Endothelial cell of umbilical vein (primary cell): ENCODE measurements at regions not wholly inside any gene's neighbourhood (a gene's known extent, or its start where the extent isn't known, plus 50 kb on each side); places are given as distances from the start of the nearest gene placed in this dataset.

Source experiments
- BruUV-seq: library from RNA; stranded (reverse); fragments of 400-500 nt; replicated peaks from 2 replicates; lab custom pipeline; 2021; lab: Mats Ljungman, UMichigan
- CTCF ChIA-PET: fragments of 300-600, 350-600 bp; sonication (Branson Sonifier 250); formaldehyde crosslinking; loops from one replicate; lab custom pipeline; 2021; ENCODE audit warnings: antibody characterized with exemption, inconsistent platforms; lab: Charles Lee
- POLR2A ChIA-PET: fragments of 300-600, 350-600 bp; sonication (Branson Sonifier 250); formaldehyde crosslinking; loops from one replicate; lab custom pipeline; 2021; ENCODE audit warnings: antibody characterized with exemption, inconsistent platforms; lab: Charles Lee
- DNase-seq: peaks from one replicate; pipeline ENCODE4 v3.0.0-alpha.2; 2011; ENCODE audit warnings: low read depth, low spot score
- FAIRE-seq: peaks from 2 replicates; lab custom pipeline; 2011; peaks lifted over from hg19 to GRCh38; lab: Jason Lieb, UNC
- H2AFZ ChIP-seq: 2 replicates; pipeline ENCODE4 v1.6.0; 2012; ENCODE audit warnings: low read depth, low read length, control low read depth, inconsistent platforms
- H3K27ac ChIP-seq: 2 replicates; pipeline ENCODE4 v1.5.1; 2011; ENCODE audit warnings: low read depth, mild to moderate bottlenecking, control low read depth, low read length, moderate library complexity; ENCODE audit not compliant: insufficient read depth
- H3K27me3 ChIP-seq, 2 experiments: 2 replicates each; pipeline versions ENCODE4 v1.6.0 to v1.6.1; 2011; ENCODE audit warnings: low read length in 2 of 2, mixed read lengths in 1 of 2; ENCODE audit not compliant: control insufficient read depth in 2 of 2, insufficient read depth in 2 of 2
- H3K36me3 ChIP-seq, 2 experiments: 2 replicates in 1 of 2; 3 replicates in 1 of 2; pipeline ENCODE4 v1.5.1; 2011; ENCODE audit warnings: low read length in 2 of 2, mild to moderate bottlenecking in 1 of 2, moderate library complexity in 1 of 2; ENCODE audit not compliant: control insufficient read depth in 2 of 2, insufficient read depth in 2 of 2; ENCODE audit errors: extremely low read depth in 1 of 2
- H3K4me1 ChIP-seq: 3 replicates; pipeline ENCODE4 v1.5.1; 2011; ENCODE audit warnings: mild to moderate bottlenecking, low read length; ENCODE audit not compliant: control insufficient read depth, insufficient read depth; ENCODE audit errors: extremely low read depth
- H3K4me2 ChIP-seq: 2 replicates; pipeline ENCODE4 v1.6.1; 2011; ENCODE audit warnings: low read length, control low read depth, mixed read lengths; ENCODE audit not compliant: insufficient read depth
- H3K4me3 ChIP-seq, 3 experiments: fragments of 200-600 bp in 1 of 3; sonication (generic), shearing (Covaris generic) in 1 of 3; replicated peaks in 1 of 3; 2 replicates each; pipeline ENCODE4 v1.5.1; 2011 to 2016; ENCODE audit warnings: control low read depth in 3 of 3, low read length in 3 of 3, mild to moderate bottlenecking in 2 of 3, inconsistent platforms in 1 of 3, low read depth in 1 of 3, moderate library complexity in 1 of 3; ENCODE audit not compliant: insufficient read depth in 1 of 3
- H3K79me2 ChIP-seq: 2 replicates; pipeline ENCODE4 v1.6.0; 2012; ENCODE audit warnings: low read length, inconsistent platforms; ENCODE audit not compliant: control insufficient read depth, insufficient read depth
- H3K9ac ChIP-seq: replicated peaks from 2 replicates; pipeline ENCODE3; 2011; ENCODE audit warnings: low read length, control low read depth; ENCODE audit not compliant: insufficient read depth; ENCODE audit errors: extremely low read depth
- H3K9me1 ChIP-seq: replicated peaks from 3 replicates; pipeline ENCODE4 v1.6.0; 2011; ENCODE audit warnings: mild to moderate bottlenecking, low read length; ENCODE audit not compliant: control insufficient read depth, insufficient read depth; ENCODE audit errors: extremely low read depth
- H3K9me3 ChIP-seq: replicated peaks from 2 replicates; pipeline ENCODE4 v1.5.1; 2012; ENCODE audit warnings: low read length, inconsistent platforms; ENCODE audit not compliant: control insufficient read depth, insufficient read depth
- H4K20me1 ChIP-seq: replicated peaks from 2 replicates; pipeline ENCODE3; 2011; ENCODE audit warnings: mild to moderate bottlenecking, low read length; ENCODE audit not compliant: control insufficient read depth, insufficient read depth; ENCODE audit errors: extremely low read depth
- EZH2 ChIP-seq: IDR thresholded peaks from 2 replicates; pipeline ENCODE4 v1.6.1; 2012; ENCODE audit warnings: borderline replicate concordance, low read depth, mild to moderate bottlenecking, moderate library complexity, low read length, inconsistent platforms; ENCODE audit not compliant: severe bottlenecking
- FOS ChIP-seq: IDR thresholded peaks from 2 replicates; pipeline ENCODE4 v1.6.1; 2011; ENCODE audit warnings: mild to moderate bottlenecking, low read length, moderate library complexity, borderline replicate concordance; ENCODE audit not compliant: insufficient read depth
- GATA2 ChIP-seq: IDR thresholded peaks from 2 replicates; pipeline ENCODE4 v1.7.0; 2011; ENCODE audit warnings: low read depth, mild to moderate bottlenecking, moderate library complexity, mixed read lengths, low read length; ENCODE audit not compliant: insufficient read length, insufficient read depth
- JUN ChIP-seq: IDR thresholded peaks from 2 replicates; pipeline ENCODE4 v1.6.1; 2011; ENCODE audit warnings: borderline replicate concordance, low read depth; ENCODE audit not compliant: insufficient read length, insufficient read depth
- MAX ChIP-seq: IDR thresholded peaks from 2 replicates; pipeline ENCODE4 v1.6.1; 2011; ENCODE audit not compliant: insufficient read depth, insufficient read length
- MYC ChIP-seq: IDR thresholded peaks from one replicate; pipeline ENCODE4 v1.6.1; 2011; ENCODE audit warnings: mild to moderate bottlenecking, low read depth, low read length
- POLR2A ChIP-seq: IDR thresholded peaks from 2 replicates; pipeline ENCODE4 v1.6.1; 2012; ENCODE audit warnings: low read depth, mild to moderate bottlenecking, control low read depth, low read length
- POLR2AphosphoS5 ChIP-seq: IDR thresholded peaks from 2 replicates; pipeline ENCODE4 v1.6.1; 2012; ENCODE audit warnings: low read depth, mild to moderate bottlenecking, control low read depth, low read length, moderate library complexity; ENCODE audit not compliant: insufficient read depth
- dilution Hi-C: fragments of 300-500 bp; cut with MboI; formaldehyde crosslinking; loops from one replicate; pipeline ENCODE4 v1.15.0; 2019; ENCODE audit warnings: low sequenced_read_pairs; ENCODE audit not compliant: extremely low pct_ligation_motif_present
- intact Hi-C: fragments of 100-400 bp; cut with micrococcal nuclease; formaldehyde crosslinking; loops from one replicate; pipeline ENCODE4 v1.10.0; 2022
- TF ChIP-seq, protein P1 (sequence below), 2 donors: IDR thresholded peaks; 1 replicate in 1 of 2; 2 replicates in 1 of 2; pipeline ENCODE4 v1.5.1; 2011; ENCODE audit warnings: low read length in 2 of 2, mild to moderate bottlenecking in 2 of 2, moderate library complexity in 2 of 2, control low read depth in 1 of 2, inconsistent platforms in 1 of 2, low read depth in 1 of 2; ENCODE audit not compliant: insufficient read depth in 1 of 2; ENCODE audit errors: extremely low read depth in 1 of 2

DNA sequence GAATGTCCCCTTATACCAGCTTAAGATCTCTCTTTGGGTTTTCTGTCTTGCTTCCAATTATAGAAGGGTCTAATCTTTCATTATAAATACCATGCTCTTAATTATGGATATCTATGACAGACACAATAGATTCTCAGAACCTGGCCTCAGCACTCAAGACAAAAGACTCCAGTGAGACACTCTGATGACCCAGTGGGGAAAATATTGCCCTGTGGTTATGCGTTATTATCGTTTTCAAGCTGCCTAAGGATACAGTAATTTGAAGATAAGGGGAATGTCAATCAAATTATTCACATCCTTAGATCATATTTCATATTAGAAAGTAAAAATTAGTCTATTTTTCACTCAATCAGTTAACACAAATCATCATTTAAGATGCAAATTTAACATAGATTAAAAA is 748.8 kb downstream of the XPNPEP1 start:
- intact Hi-C loops = no loop called here
- CTCF ChIA-PET = no interaction called here

GRCh38 chr10:109173937-109174336 is 749.4 kb downstream of the XPNPEP1 start:
- Histone ChIP-seq H3K27me3 (no peaks in the 10 kb centered on the region), H3K79me2 (no peaks in the 10 kb centered on the region), H4K20me1 (no peaks in the 10 kb centered on the region), H3K9ac (no peak overlapping the region), H3K36me3 (no peaks in the 10 kb centered on the region), H3K9me1 (no peaks in the 10 kb centered on the region), H3K4me1 (no peaks in the 10 kb centered on the region), H3K4me3 (no peak overlapping the region), H2AFZ (no peak overlapping the region), H3K27ac (no peak overlapping the region), H3K9me3 (peaks cover 2% of the 10 kb centered on the region), H3K4me2 (no peak overlapping the region)
- TF ChIP-seq MYC (no peak), MAX (no peak), POLR2A (no peak), GATA2 (no peak), POLR2AphosphoS5 (no peak), EZH2 (no peak), FOS (no peak), JUN (no peak)
- TF ChIP-seq, protein P1, sequence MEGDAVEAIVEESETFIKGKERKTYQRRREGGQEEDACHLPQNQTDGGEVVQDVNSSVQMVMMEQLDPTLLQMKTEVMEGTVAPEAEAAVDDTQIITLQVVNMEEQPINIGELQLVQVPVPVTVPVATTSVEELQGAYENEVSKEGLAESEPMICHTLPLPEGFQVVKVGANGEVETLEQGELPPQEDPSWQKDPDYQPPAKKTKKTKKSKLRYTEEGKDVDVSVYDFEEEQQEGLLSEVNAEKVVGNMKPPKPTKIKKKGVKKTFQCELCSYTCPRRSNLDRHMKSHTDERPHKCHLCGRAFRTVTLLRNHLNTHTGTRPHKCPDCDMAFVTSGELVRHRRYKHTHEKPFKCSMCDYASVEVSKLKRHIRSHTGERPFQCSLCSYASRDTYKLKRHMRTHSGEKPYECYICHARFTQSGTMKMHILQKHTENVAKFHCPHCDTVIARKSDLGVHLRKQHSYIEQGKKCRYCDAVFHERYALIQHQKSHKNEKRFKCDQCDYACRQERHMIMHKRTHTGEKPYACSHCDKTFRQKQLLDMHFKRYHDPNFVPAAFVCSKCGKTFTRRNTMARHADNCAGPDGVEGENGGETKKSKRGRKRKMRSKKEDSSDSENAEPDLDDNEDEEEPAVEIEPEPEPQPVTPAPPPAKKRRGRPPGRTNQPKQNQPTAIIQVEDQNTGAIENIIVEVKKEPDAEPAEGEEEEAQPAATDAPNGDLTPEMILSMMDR (IDR thresholded peaks at IDR 0.05; ENCODE audit: extremely low read depth in 1 of 2, insufficient read depth in 1 of 2, low read depth in 1 of 2, low read length in 2 of 2) = no peak
- no peak for DNase-seq
- CTCF ChIA-PET = no interaction called here
- no TSS peak for BruUV-seq
- FAIRE-seq = no peak
- POLR2A ChIA-PET = no interaction called here
- dilution Hi-C loops = no loop called here
- intact Hi-C loops = no loop called here

More for the DNA sequence above, 748.8 kb downstream of the XPNPEP1 start:
- Histone ChIP-seq H3K36me3 (no peaks in the 10 kb centered on the region), H3K4me2 (no peak overlapping the region), H3K27me3 (no peaks in the 10 kb centered on the region), H3K4me1 (no peaks in the 10 kb centered on the region), H3K9ac (no peak overlapping the region), H3K9me3 (peaks cover 2% of the 10 kb centered on the region), H3K9me1 (no peaks in the 10 kb centered on the region), H3K27ac (no peak overlapping the region), H4K20me1 (no peaks in the 10 kb centered on the region), H3K4me3 (no peak overlapping the region), H2AFZ (no peak overlapping the region), H3K79me2 (no peaks in the 10 kb centered on the region)
- POLR2A ChIA-PET = no interaction called here
- dilution Hi-C loops = no loop called here
- no TSS peak for BruUV-seq
- DNase-seq (no peak), FAIRE-seq (no peak)
- no peak for TF ChIP-seq POLR2A
- TF ChIP-seq, protein P1 (IDR thresholded peaks at IDR 0.05; ENCODE audit: extremely low read depth in 1 of 2, insufficient read depth in 1 of 2, low read depth in 1 of 2, low read length in 2 of 2) = no peak
- TF ChIP-seq EZH2 = no peak
